H9 (cell line): ENCODE measurements at regions not wholly inside any gene's neighbourhood (a gene's known extent, or its start where the extent isn't known, plus 50 kb on each side); places are given as distances from the start of the nearest gene placed in this dataset.
"Not testable (repeated sequence)": the region's sequence is repeated elsewhere in the genome, so short reads cannot be mapped to it uniquely, and the experiment has no call there.

Experiments used
- DNase-seq: peaks from one replicate; pipeline ENCODE4 v3.0.0-alpha.2; 2017
- H2AFZ ChIP-seq: one replicate; pipeline ENCODE4 v1.6.1; 2013; ENCODE audit warnings: mild to moderate bottlenecking, low read length, control low read depth, moderate library complexity
- H2AK5ac ChIP-seq: 2 replicates; pipeline ENCODE4 v1.6.1; 2013; ENCODE audit warnings: low read length, control low read depth, mixed read lengths; ENCODE audit not compliant: insufficient read length
- H2BK120ac ChIP-seq: one replicate; pipeline ENCODE4 v1.6.1; 2013; ENCODE audit warnings: low read depth, mild to moderate bottlenecking, low read length, control low read depth, inconsistent platforms; ENCODE audit not compliant: poor library complexity, severe bottlenecking
- H2BK12ac ChIP-seq: 2 replicates; pipeline ENCODE4 v1.6.1; 2013; ENCODE audit warnings: low read length, control low read depth, mixed read lengths, low read depth; ENCODE audit not compliant: insufficient read length
- H2BK15ac ChIP-seq: 2 replicates; pipeline ENCODE4 v1.6.1; 2013; ENCODE audit warnings: low read depth, low read length, control low read depth
- H2BK20ac ChIP-seq: one replicate; pipeline ENCODE4 v1.6.1; 2013; ENCODE audit warnings: low read depth, mild to moderate bottlenecking, low read length, control low read depth, inconsistent platforms; ENCODE audit not compliant: poor library complexity, severe bottlenecking
- H2BK5ac ChIP-seq: 2 replicates; pipeline ENCODE4 v1.6.1; 2013; ENCODE audit warnings: low read length, control low read depth, mixed read lengths; ENCODE audit not compliant: insufficient read length
- H3K14ac ChIP-seq: 2 replicates; pipeline ENCODE4 v1.6.1; 2013; ENCODE audit warnings: low read length, control low read depth; ENCODE audit not compliant: insufficient read depth
- H3K18ac ChIP-seq: 2 replicates; pipeline ENCODE4 v1.6.1; 2013; ENCODE audit warnings: low read depth, mild to moderate bottlenecking, mixed read lengths, low read length, control low read depth; ENCODE audit not compliant: insufficient read length
- H3K23ac ChIP-seq: 2 replicates; pipeline ENCODE4 v1.6.1; 2013; ENCODE audit warnings: low read length, control low read depth, mixed read lengths, low read depth; ENCODE audit not compliant: insufficient read length
- H3K23me2 ChIP-seq: 2 replicates; pipeline ENCODE4 v1.6.1; 2013; ENCODE audit warnings: low read depth, mild to moderate bottlenecking, mixed read lengths, low read length, control low read depth; ENCODE audit not compliant: insufficient read length, poor library complexity, severe bottlenecking
- H3K27ac ChIP-seq: 2 replicates; pipeline ENCODE4 v1.5.1; 2013; ENCODE audit warnings: low read length, control low read depth, mixed read lengths, low read depth; ENCODE audit not compliant: insufficient read length
- H3K27me3 ChIP-seq: 2 replicates; pipeline ENCODE4 v1.6.1; 2013; ENCODE audit warnings: low read length, control low read depth, inconsistent platforms; ENCODE audit not compliant: insufficient read depth
- H3K4ac ChIP-seq: 2 replicates; pipeline ENCODE4 v1.6.1; 2013; ENCODE audit warnings: low read depth, mild to moderate bottlenecking, control low read depth, inconsistent platforms, low read length, moderate library complexity
- H3K4me1 ChIP-seq: 2 replicates; pipeline ENCODE4 v1.6.1; 2013; ENCODE audit warnings: low read length, control low read depth, inconsistent platforms; ENCODE audit not compliant: insufficient read depth
- H3K4me2 ChIP-seq: 2 replicates; pipeline ENCODE4 v1.6.1; 2013; ENCODE audit warnings: low read length, control low read depth, mixed read lengths; ENCODE audit not compliant: insufficient read length, insufficient read depth
- H3K56ac ChIP-seq: 2 replicates; pipeline ENCODE4 v1.6.1; 2013; ENCODE audit warnings: low read depth, mild to moderate bottlenecking, mixed read lengths, low read length, control low read depth; ENCODE audit not compliant: insufficient read length
- H3K79me1 ChIP-seq: 2 replicates; pipeline ENCODE4 v1.6.1; 2013; ENCODE audit warnings: low read depth, mild to moderate bottlenecking, moderate library complexity, low read length, control low read depth, inconsistent platforms; ENCODE audit not compliant: insufficient read depth, poor library complexity, severe bottlenecking
- H3K79me2 ChIP-seq: 2 replicates; pipeline ENCODE4 v1.6.1; 2013; ENCODE audit warnings: low read length, control low read depth, inconsistent platforms; ENCODE audit not compliant: insufficient read depth
- H3K9ac ChIP-seq: 2 replicates; pipeline ENCODE4 v1.6.1; 2013; ENCODE audit warnings: low read length, control low read depth, mixed read lengths; ENCODE audit not compliant: insufficient read length; ENCODE audit errors: extremely low read depth
- H3K9me3 ChIP-seq: one replicate; pipeline ENCODE4 v1.6.1; 2013; ENCODE audit warnings: low read depth, low read length, inconsistent platforms; ENCODE audit not compliant: control insufficient read depth
- H3T11ph ChIP-seq: one replicate; pipeline ENCODE4 v1.6.1; 2013; ENCODE audit warnings: mild to moderate bottlenecking, low read length, control low read depth, inconsistent platforms
- H4K20me1 ChIP-seq: one replicate; pipeline ENCODE4 v1.6.1; 2013; ENCODE audit not compliant: control insufficient read depth, insufficient read length, insufficient read depth
- H4K5ac ChIP-seq: 2 replicates; pipeline ENCODE4 v1.6.1; 2013; ENCODE audit warnings: low read depth, mild to moderate bottlenecking, mixed read lengths, low read length, control low read depth; ENCODE audit not compliant: insufficient read length
- H4K8ac ChIP-seq: replicated peaks from 2 replicates; pipeline ENCODE4 v1.6.1; 2013; ENCODE audit warnings: low read length, control low read depth, mixed read lengths, low read depth; ENCODE audit not compliant: insufficient read length
- H4K91ac ChIP-seq: 2 replicates; pipeline ENCODE4 v1.6.1; 2013; ENCODE audit warnings: low read depth, mild to moderate bottlenecking, moderate library complexity, mixed read lengths, low read length, control low read depth; ENCODE audit not compliant: insufficient read length
- H3K27ac Mint-ChIP-seq, 3 experiments: 2 replicates in 2 of 3; 3 replicates in 1 of 3; pipeline ENCODE4 v1.8.0; 2020 to 2021; ENCODE audit warnings: mixed read lengths in 3 of 3, mild to moderate bottlenecking in 1 of 3, moderate library complexity in 1 of 3
- H3K27me3 Mint-ChIP-seq: 2 replicates; pipeline ENCODE4 v1.8.0; 2021; ENCODE audit warnings: low read depth, mild to moderate bottlenecking, moderate library complexity, mixed read lengths
- H3K36me3 Mint-ChIP-seq, 3 experiments: 2 replicates in 2 of 3; 3 replicates in 1 of 3; pipeline ENCODE4 v1.8.0; 2020 to 2021; ENCODE audit warnings: low read depth in 3 of 3, mixed read lengths in 3 of 3; ENCODE audit not compliant: insufficient read depth in 1 of 3
- H3K4me1 Mint-ChIP-seq, 2 experiments: 2 replicates each; pipeline ENCODE4 v1.8.0; 2020; ENCODE audit warnings: mixed read lengths in 2 of 2
- H3K4me3 Mint-ChIP-seq, 2 experiments: 2 replicates in 1 of 2; 3 replicates in 1 of 2; pipeline ENCODE4 v1.8.0; 2020 to 2021; ENCODE audit warnings: mild to moderate bottlenecking in 2 of 2, mixed read lengths in 2 of 2, moderate library complexity in 1 of 2
- H3K9me3 Mint-ChIP-seq, 2 experiments: 2 replicates in 1 of 2; 3 replicates in 1 of 2; pipeline ENCODE4 v1.8.0; 2020; ENCODE audit warnings: mild to moderate bottlenecking in 2 of 2, mixed read lengths in 2 of 2, moderate library complexity in 1 of 2
- CTCF ChIP-seq: fragments of 200-600 bp; sonication (generic); conservative IDR thresholded peaks from 3 replicates; pipeline ENCODE4 v1.8.0; 2021; ENCODE audit warnings: antibody characterized with exemption, mild to moderate bottlenecking
- WGBS: extraction: QIAGEN DNeasy Blood & Tissue Kit; methylation state at CpG from one replicate; pipeline ENCODE4 v1.1.7; 2013; ENCODE audit warnings: missing lambda C conversion rate, low lambda C conversion rate, mixed read lengths; ENCODE audit not compliant: insufficient read length; ENCODE audit errors: extremely low coverage; 5-methylcytosine and 5-hydroxymethylcytosine counted together

GRCh38 chr6:66094615-66095014 lies 387.6 kb upstream of the EYS start:
- Histone ChIP-seq H2AFZ (no peak overlapping the region), H3K56ac (no peak overlapping the region), H2BK20ac (no peak overlapping the region), H4K8ac (no peak overlapping the region), H3K9ac (no peak overlapping the region), H3T11ph (no peak overlapping the region), H3K79me1 (no peaks in the 10 kb centered on the region), H3K27ac (no peak overlapping the region), H2BK5ac (no peak overlapping the region), H2BK15ac (no peak overlapping the region), H4K5ac (no peak overlapping the region), H2BK120ac (no peak overlapping the region), H3K27me3 (no peaks in the 10 kb centered on the region), H2BK12ac (no peak overlapping the region), H3K9me3 (no peaks in the 10 kb centered on the region), H4K91ac (no peak overlapping the region), H3K4ac (no peak overlapping the region), H3K14ac (no peak overlapping the region), H3K23ac (no peak overlapping the region), H3K18ac (no peak overlapping the region), H4K20me1 (no peaks in the 10 kb centered on the region), H3K79me2 (no peaks in the 10 kb centered on the region), H3K4me1 (no peaks in the 10 kb centered on the region), H2AK5ac (no peak overlapping the region), H3K4me2 (no peak overlapping the region), H3K23me2 (no peaks in the 10 kb centered on the region)
- Mint-ChIP-seq H3K4me1 (no peaks in the 10 kb centered on the region), H3K4me3 (no peak overlapping the region), H3K36me3 (peaks cover 5 to 19% (median 8%) of the 10 kb centered on the region in 3 experiments; a peak in 5 of 7 replicates), H3K9me3 (peaks cover 14 to 24% of the 10 kb centered on the region in 2 experiments), H3K27ac (no peak overlapping the region), H3K27me3 (no peaks in the 10 kb centered on the region)
- TF ChIP-seq CTCF, result no peak
- WGBS, result no CpG with 5 or more reads among the region's 27 CpGs
- no peak for DNase-seq

- H3T11ph ChIP-seq, H3K79me2 ChIP-seq, H4K5ac ChIP-seq, H4K8ac ChIP-seq, H2AK5ac ChIP-seq, H3K4me1 Mint-ChIP-seq, H3K4ac ChIP-seq, H3K18ac ChIP-seq, H3K36me3 Mint-ChIP-seq, H3K4me1 ChIP-seq, H3K23me2 ChIP-seq, H2BK120ac ChIP-seq, H3K27me3 ChIP-seq, H4K20me1 ChIP-seq, H4K91ac ChIP-seq, H3K23ac ChIP-seq, H2BK12ac ChIP-seq, H2BK15ac ChIP-seq, DNase-seq, H2AFZ ChIP-seq, H3K56ac ChIP-seq, H3K4me3 Mint-ChIP-seq, H3K9ac ChIP-seq, H2BK20ac ChIP-seq, H3K9me3 ChIP-seq, H3K27ac Mint-ChIP-seq, H2BK5ac ChIP-seq, H3K27ac ChIP-seq, H3K79me1 ChIP-seq, H3K14ac ChIP-seq, H3K27me3 Mint-ChIP-seq, H3K4me2 ChIP-seq: not testable (repeated sequence)
- peaks cover 11 to 12% of the 10 kb centered on the region in 2 experiments for H3K9me3 Mint-ChIP-seq
- no CpG with 5 or more reads among the region's 1 CpG for WGBS
Observed at GRCh38 chr6:66092306-66092705, 385.3 kb upstream of the EYS start.
